Uterus (tissue), 2 donors: ENCODE measurements at regions not wholly inside any gene's neighbourhood (a gene's known extent, or its start where the extent isn't known, plus 50 kb on each side); places are given as distances from the start of the nearest gene placed in this dataset.

Experiments
- POLR2A ChIP-seq, 2 donors: fragments of 450-650 bp; IDR thresholded peaks; one replicate each; pipeline ENCODE4 v1.6.1; 2016; ENCODE audit warnings: antibody characterized with exemption in 2 of 2, mild to moderate bottlenecking in 1 of 2, moderate library complexity in 1 of 2
- TF ChIP-seq, protein P1 (sequence below), 4 experiments: fragments of 200-600 bp in 2 of 4; fragments of 450-650 bp in 2 of 4; sonication (generic) in 2 of 4; IDR thresholded peaks; one replicate each; pipeline ENCODE4 v1.5.1; 2016 to 2019; ENCODE audit warnings: antibody characterized with exemption in 4 of 4, mild to moderate bottlenecking in 2 of 4, moderate library complexity in 1 of 4

DNA sequence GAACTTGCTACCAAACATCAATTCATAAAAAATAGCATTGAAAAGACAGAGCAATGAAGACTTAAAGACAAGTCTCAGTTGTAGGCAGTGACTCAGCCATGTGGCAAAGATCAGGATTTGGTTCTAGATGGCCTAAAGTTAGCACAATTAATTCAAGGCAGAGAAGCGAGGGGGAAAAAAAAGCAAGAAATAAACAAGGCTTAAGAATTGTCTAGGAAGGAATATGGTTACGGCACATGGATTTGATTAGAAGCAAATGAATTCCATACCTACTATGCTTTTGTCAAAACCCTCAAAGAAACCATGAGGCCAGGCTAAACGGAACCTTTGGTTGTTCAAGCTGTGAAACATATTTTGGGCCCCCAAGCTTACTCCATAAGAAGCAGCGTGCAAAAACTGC is 362.2 kb upstream of the KCNH7 start:
- TF ChIP-seq, protein P1, sequence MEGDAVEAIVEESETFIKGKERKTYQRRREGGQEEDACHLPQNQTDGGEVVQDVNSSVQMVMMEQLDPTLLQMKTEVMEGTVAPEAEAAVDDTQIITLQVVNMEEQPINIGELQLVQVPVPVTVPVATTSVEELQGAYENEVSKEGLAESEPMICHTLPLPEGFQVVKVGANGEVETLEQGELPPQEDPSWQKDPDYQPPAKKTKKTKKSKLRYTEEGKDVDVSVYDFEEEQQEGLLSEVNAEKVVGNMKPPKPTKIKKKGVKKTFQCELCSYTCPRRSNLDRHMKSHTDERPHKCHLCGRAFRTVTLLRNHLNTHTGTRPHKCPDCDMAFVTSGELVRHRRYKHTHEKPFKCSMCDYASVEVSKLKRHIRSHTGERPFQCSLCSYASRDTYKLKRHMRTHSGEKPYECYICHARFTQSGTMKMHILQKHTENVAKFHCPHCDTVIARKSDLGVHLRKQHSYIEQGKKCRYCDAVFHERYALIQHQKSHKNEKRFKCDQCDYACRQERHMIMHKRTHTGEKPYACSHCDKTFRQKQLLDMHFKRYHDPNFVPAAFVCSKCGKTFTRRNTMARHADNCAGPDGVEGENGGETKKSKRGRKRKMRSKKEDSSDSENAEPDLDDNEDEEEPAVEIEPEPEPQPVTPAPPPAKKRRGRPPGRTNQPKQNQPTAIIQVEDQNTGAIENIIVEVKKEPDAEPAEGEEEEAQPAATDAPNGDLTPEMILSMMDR (IDR thresholded peaks at IDR 0.05): no peak
- TF ChIP-seq POLR2A (IDR thresholded peaks at IDR 0.05): no peak
